Activated T-cell treated with anti-CD3 and anti-CD28 coated beads, Interleukin-2, amount 50 U/mL, for 4 hours (primary cell): ENCODE measurements at regions not wholly inside any gene's neighbourhood (a gene's known extent, or its start where the extent isn't known, plus 50 kb on each side); places are given as distances from the start of the nearest gene placed in this dataset.
A peak's percentile ranks its signal among the peaks of the same experiment; 100 is the strongest.
"Not testable (repeated sequence)": the region's sequence is repeated elsewhere in the genome, so short reads cannot be mapped to it uniquely, and the experiment has no call there.

Experiments used
- ATAC-seq, 2 donors: fragments of 200-7000 bp; cut with Tn5 transposase; one replicate each; pipeline ENCODE4 v1.10.0; 2021
- DNase-seq: peaks from one replicate; pipeline ENCODE4 v3.0.0-alpha.2; 2020
- H3K27me3 Mint-ChIP-seq: one replicate; pipeline ENCODE4 v1.8.0; 2021; ENCODE audit warnings: low read depth, mixed read lengths
- H3K36me3 Mint-ChIP-seq: one replicate; pipeline ENCODE4 v1.8.0; 2022; ENCODE audit warnings: mixed read lengths; ENCODE audit not compliant: insufficient read depth
- H3K4me1 Mint-ChIP-seq: one replicate; pipeline ENCODE4 v1.8.0; 2021; ENCODE audit warnings: low read depth, mixed read lengths
- H3K4me3 Mint-ChIP-seq: one replicate; pipeline ENCODE4 v1.8.0; 2021; ENCODE audit warnings: mild to moderate bottlenecking, moderate library complexity, mixed read lengths
- H3K9me3 Mint-ChIP-seq: one replicate; pipeline ENCODE4 v1.8.0; 2021; ENCODE audit warnings: mixed read lengths

- ATAC-seq (peak in 1 of 2 donors; percentile 17), DNase-seq (no peak)
- peaks cover 6% of the 10 kb centered on the region for H3K27me3 Mint-ChIP-seq
- H3K4me1 Mint-ChIP-seq: peaks cover 39% of the 10 kb centered on the region
- no peaks in the 10 kb centered on the region for H3K36me3 Mint-ChIP-seq
- no peaks in the 10 kb centered on the region for H3K9me3 Mint-ChIP-seq
- H3K4me3 Mint-ChIP-seq: no peak overlapping the region
Observed at GRCh38 chr15:22257047-22258008, 177.0 kb downstream of the OR4M2 start.

GRCh38 chr15:22258009-22258397, 177.7 kb downstream of the OR4M2 start:
- H3K9me3 Mint-ChIP-seq: no peaks in the 10 kb centered on the region

DNA sequence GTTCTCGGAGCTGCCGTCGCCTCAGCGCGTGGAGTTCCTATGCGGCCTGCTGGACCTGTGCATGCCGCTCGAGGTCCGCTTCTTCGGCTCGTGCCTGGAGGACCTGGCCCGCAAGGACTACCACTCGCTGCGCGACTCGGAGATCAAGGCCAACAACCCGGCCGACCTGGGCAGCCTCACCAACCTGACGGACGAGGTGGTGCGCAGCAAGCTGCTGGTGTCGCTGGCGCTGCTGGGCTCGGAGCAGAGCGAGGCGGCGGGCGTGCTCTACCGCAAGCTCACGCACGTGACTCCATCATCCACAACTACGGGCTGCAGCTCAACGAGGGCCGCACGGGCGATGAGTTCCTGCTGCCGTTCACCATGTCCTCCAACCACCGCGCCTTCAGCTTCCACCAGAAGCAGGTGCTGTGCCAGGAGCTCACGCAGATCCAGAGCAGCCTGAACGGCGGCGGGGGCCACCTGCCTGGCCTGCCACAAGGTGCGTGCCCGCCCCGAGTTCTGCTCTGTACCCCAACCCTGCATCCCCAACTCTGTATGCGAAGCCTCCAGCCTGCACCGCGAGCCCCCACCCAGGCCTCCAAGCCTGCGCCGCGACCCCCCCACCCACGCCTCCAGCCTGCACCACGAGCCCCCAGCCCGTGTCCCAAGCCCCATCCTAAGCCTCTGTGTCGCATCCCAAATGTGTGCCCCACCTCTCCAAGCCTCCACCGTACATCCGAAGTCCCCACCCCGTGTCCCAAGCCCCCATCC, 178.2 kb downstream of the OR4M2 start:
- Mint-ChIP-seq H3K4me1 (peaks cover 34% of the 10 kb centered on the region), H3K36me3 (no peaks in the 10 kb centered on the region), H3K4me3 (no peak overlapping the region), H3K9me3 (no peaks in the 10 kb centered on the region), H3K27me3 (peaks cover 6% of the 10 kb centered on the region)
- no peak for DNase-seq
- no peak for ATAC-seq

More at GRCh38 chr15:22258009-22258397, 177.7 kb downstream of the OR4M2 start:
- no peaks in the 10 kb centered on the region for H3K36me3 Mint-ChIP-seq
- ATAC-seq: no peak
- H3K4me3 Mint-ChIP-seq: no peak overlapping the region
- peaks cover 39% of the 10 kb centered on the region for H3K4me1 Mint-ChIP-seq
- no peak for DNase-seq
- H3K27me3 Mint-ChIP-seq: peaks cover 6% of the 10 kb centered on the region

DNA sequence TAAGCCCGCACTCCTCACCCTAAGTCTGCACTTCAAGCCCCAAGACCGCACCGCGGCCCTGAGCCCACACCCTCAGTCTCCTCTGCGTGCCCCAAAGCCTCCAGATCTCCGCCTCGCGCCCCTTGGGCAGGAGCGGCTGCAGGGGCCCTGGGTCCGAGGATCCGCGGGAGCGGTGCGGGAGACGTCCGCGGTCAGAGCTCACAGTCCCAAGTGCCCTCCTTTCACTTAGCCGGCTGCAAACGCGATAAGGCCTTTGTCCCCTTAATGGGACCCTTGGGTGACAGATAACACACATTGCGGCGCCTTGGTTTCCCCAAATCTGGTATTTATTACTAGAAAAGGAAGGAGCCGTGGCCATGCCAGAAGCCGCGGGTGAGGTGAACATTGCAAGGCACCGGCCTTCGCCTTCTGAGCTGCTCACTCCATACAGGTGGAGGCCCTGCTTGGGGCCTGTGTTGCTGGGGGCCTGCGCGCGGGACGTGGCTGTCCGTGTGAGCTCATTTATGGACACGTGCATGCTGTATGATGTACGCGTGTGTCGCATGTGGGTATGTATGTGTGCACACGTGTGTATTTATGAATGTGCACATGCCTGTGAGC, 178.9 kb downstream of the OR4M2 start:
- H3K4me1 Mint-ChIP-seq: peaks cover 27% of the 10 kb centered on the region
- H3K27me3 Mint-ChIP-seq, H3K9me3 Mint-ChIP-seq, H3K36me3 Mint-ChIP-seq, DNase-seq, ATAC-seq, H3K4me3 Mint-ChIP-seq: not testable (repeated sequence)

DNA sequence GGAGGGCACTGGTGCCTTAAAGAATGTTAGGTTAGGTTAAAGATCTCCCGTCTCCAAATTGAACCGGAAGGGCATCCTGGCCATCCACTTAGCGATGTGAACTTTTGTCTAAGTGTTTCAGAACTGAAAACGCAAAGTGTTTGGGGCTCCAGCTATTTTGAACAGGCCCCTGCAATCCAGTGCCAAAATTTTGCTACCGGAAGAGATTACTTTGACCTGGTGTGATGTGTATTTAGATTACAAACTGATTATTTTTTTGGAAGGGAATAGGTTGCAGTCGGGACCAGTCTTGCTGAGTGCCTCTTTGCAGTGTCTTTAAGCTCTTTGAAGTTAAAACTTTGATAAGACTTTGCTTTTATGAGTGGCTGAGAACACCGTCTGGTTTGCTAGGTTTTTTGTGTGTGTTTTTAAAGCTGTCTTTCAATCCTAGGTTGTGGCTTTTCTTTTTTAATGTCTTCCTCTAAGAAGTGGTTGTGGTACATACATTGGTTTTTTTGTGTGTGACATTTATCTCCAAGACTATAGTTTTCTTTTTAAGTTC, 179.6 kb downstream of the OR4M2 start:
- peak overlapping the region; percentile 54 for H3K4me3 Mint-ChIP-seq
- H3K4me1 Mint-ChIP-seq: peaks cover 21% of the 10 kb centered on the region
- ATAC-seq (no peak), DNase-seq (no peak)
- no peaks in the 10 kb centered on the region for H3K9me3 Mint-ChIP-seq
- H3K27me3 Mint-ChIP-seq: peaks cover 6% of the 10 kb centered on the region
- H3K36me3 Mint-ChIP-seq: no peaks in the 10 kb centered on the region

DNA sequence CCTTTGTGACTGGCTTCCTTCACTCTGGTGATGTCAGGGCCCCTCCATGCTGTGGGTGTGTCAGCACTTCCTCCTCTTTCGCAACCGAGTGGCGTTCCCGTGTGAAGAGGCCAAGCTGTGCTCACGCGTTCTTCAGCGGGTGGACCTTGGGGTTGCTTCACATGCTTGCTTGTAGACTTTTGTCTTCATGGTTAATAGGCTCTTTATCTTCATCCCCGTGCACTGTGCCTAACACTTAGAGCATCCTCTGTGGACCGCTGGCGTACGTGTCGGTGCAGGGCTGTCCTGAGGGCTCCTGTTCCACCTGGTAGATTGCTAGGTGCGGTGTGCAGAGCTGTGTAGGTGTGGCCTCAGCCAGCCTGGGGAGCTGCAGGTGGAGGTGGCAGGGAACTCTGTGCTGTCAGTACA, 182.3 kb downstream of the OR4M2 start:
- ATAC-seq (no peak), DNase-seq (no peak)
- H3K36me3 Mint-ChIP-seq: no peaks in the 10 kb centered on the region
- no peaks in the 10 kb centered on the region for H3K9me3 Mint-ChIP-seq
- no peaks in the 10 kb centered on the region for H3K27me3 Mint-ChIP-seq
- H3K4me3 Mint-ChIP-seq: no peak overlapping the region
- H3K4me1 Mint-ChIP-seq: peaks cover 20% of the 10 kb centered on the region

- H3K4me1 Mint-ChIP-seq: peaks cover 20% of the 10 kb centered on the region
- ATAC-seq (peak; percentile 29 to 42), DNase-seq (no peak)
- H3K27me3 Mint-ChIP-seq: no peaks in the 10 kb centered on the region
- no peaks in the 10 kb centered on the region for H3K9me3 Mint-ChIP-seq
- no peaks in the 10 kb centered on the region for H3K36me3 Mint-ChIP-seq
- H3K4me3 Mint-ChIP-seq: no peak overlapping the region
Observed at GRCh38 chr15:22263738-22264137, 183.4 kb downstream of the OR4M2 start.

DNA sequence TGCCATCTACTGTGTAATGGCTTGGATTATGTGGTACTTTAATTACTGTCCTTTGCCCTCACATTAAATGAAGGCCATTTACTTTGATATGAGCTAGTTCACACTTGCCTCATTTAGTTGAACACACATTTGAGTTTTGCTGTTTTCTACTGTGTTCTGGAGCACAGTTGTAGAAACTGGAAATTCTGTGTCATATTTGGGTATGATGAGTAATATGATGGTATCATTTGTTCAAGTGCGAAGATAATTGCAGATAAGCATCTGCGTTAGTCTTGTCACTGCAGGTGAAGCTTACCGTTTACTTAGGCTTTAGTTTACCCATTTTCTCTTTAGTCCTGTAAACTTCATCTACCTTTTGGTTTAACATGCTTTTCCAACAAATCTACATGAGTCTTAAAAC, 183.9 kb downstream of the OR4M2 start:
- H3K27me3 Mint-ChIP-seq, H3K4me3 Mint-ChIP-seq, DNase-seq, H3K9me3 Mint-ChIP-seq, H3K36me3 Mint-ChIP-seq: not testable (repeated sequence)
- H3K4me1 Mint-ChIP-seq: peaks cover 20% of the 10 kb centered on the region
- ATAC-seq: peak; percentile 56 to 67

- no peaks in the 10 kb centered on the region for H3K36me3 Mint-ChIP-seq
- peak; percentile 67 to 74 for ATAC-seq
Observed at GRCh38 chr15:22265056-22265945, 185.0 kb downstream of the OR4M2 start.

DNA sequence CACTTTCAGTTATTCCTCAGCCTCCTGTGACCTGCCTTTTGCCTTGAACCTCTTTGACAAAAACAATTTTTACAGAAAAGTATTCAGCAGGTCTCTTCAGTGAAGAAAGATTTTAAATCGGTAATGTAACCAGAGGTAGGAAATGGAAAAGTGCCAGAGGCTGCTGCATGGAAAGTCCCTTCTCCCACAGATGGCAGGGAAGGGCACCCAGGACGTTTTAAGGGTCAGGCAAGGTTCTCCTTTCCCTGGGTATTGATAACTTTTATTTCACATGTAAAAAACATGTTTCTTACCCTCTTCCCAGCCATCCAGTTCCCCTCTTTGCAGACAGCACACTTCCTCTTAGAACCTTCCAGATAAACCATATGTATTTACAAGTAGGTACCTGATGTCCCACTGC, 185.6 kb downstream of the OR4M2 start:
- Mint-ChIP-seq H3K4me1 (peaks cover 5% of the 10 kb centered on the region), H3K9me3 (no peaks in the 10 kb centered on the region), H3K36me3 (no peaks in the 10 kb centered on the region), H3K27me3 (no peaks in the 10 kb centered on the region), H3K4me3 (no peak overlapping the region)
- ATAC-seq: no peak
- no peak for DNase-seq

More at GRCh38 chr15:22265056-22265945, 185.0 kb downstream of the OR4M2 start:
- Mint-ChIP-seq H3K9me3 (no peaks in the 10 kb centered on the region), H3K27me3 (no peaks in the 10 kb centered on the region), H3K4me1 (peaks cover 10% of the 10 kb centered on the region), H3K4me3 (no peak overlapping the region)
- no peak for DNase-seq

DNA sequence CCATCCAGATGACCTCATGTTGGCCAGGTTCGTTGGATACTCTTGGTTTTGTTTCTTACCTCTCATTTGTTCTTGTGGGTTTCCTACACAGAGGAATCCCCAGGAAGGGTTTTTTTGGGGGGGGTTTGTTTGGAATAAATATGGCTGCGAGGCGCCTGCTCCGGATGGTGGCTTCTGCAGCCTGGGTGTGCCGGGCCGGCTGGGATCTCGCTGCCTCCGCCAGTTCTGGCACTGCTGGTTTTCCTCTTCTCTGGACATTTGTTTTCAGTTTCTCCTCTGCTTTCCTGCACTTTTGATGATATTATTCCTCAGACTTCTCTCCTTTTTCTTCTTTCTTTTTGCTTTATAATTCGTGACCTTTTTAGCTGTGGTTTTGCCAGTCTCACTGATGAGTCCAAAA, 187.4 kb downstream of the OR4M2 start:
- Mint-ChIP-seq H3K4me3 (no peak overlapping the region), H3K36me3 (no peaks in the 10 kb centered on the region), H3K4me1 (no peaks in the 10 kb centered on the region), H3K9me3 (no peaks in the 10 kb centered on the region), H3K27me3 (no peaks in the 10 kb centered on the region)
- ATAC-seq: no peak
- DNase-seq: no peak

GRCh38 chr15:22268201-22268600, 187.9 kb downstream of the OR4M2 start:
- ATAC-seq, H3K9me3 Mint-ChIP-seq: not testable (repeated sequence)

GRCh38 chr15:22268654-22269053, 188.3 kb downstream of the OR4M2 start:
- not testable (repeated sequence) for ATAC-seq, H3K36me3 Mint-ChIP-seq, H3K9me3 Mint-ChIP-seq

More at GRCh38 chr15:22268201-22268600, 187.9 kb downstream of the OR4M2 start:
- H3K4me3 Mint-ChIP-seq, H3K27me3 Mint-ChIP-seq, H3K36me3 Mint-ChIP-seq, DNase-seq, H3K4me1 Mint-ChIP-seq: not testable (repeated sequence)

More at GRCh38 chr15:22268654-22269053, 188.3 kb downstream of the OR4M2 start:
- H3K27me3 Mint-ChIP-seq, DNase-seq, H3K4me3 Mint-ChIP-seq, H3K4me1 Mint-ChIP-seq: not testable (repeated sequence)
